GM18505 (cell line): ENCODE measurements at regions not wholly inside any gene's neighbourhood (a gene's known extent, or its start where the extent isn't known, plus 50 kb on each side); places are given as distances from the start of the nearest gene placed in this dataset.
"Not testable (repeated sequence)": the region's sequence is repeated elsewhere in the genome, so short reads cannot be mapped to it uniquely, and the experiment has no call there.

ENCODE experiments used
- ATAC-seq: cut with Tn5 transposase; IDR thresholded peaks from one replicate; pipeline ENCODE4 v1.9.1; 2021; ENCODE audit not compliant: unreplicated experiment
- POLR2A ChIP-seq: IDR thresholded peaks from 4 replicates; pipeline ENCODE4 v1.6.1; 2011; ENCODE audit warnings: borderline replicate concordance; ENCODE audit not compliant: insufficient read depth, insufficient read length; ENCODE audit errors: extremely low read depth

DNA sequence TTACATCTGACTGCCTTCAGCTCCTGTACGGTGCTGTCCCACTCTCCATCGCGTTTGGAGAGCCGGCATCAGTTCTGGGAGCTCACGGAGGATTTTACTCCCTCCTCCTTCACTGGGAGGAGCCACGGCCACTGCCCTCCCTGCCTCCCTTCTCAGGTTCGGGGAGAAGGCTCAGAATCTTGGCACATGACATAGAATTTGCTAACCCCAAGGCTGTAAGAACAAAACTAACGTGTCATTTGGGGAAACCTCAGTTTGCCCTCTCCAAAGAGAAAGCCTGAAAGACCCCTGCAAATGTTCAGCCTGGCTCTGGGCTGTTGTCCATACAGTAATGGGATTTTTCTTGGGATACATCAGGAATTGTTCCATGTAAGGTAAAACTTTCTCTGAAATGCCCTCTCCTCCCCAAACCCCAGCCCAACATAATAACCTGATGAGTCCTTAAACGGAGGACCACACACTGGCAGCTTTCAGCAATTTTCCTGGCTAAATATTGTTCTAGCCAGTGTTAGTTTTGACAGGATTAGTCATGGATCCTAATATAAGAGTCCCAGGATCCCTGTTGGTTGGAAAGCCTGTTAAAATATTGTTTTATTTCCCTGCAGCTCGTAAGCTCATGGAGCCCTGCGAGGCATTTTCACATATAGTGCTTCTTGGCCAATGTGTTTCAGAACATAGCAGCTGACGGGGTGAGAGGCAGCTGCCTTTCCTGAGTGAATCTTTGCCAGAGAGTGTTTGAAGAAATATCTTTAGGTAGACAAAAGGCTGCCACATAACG is 98.8 kb downstream of the RHOU start:
- ATAC-seq: no peak
- no peak for TF ChIP-seq POLR2A

DNA sequence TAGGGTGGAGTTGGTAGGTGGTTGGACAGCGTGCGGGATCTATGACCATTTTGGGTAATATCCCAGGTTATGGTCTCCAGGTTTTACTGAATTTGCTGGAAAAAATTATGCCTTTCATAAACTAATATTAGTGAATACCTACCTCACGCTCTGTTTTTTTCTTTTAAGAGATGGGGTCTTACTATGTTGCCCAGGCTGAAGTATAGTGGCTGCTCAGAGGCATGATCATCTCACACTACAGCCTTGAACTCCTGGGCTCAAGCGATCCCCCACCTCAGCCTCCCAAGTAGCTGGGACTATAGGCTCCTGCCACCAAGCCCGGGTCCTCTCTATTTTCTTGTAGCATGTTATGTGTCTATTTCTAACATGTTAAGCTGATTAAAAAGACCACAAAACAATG is 100.2 kb downstream of the RHOU start:
- no peak for TF ChIP-seq POLR2A
- ATAC-seq: no peak

DNA sequence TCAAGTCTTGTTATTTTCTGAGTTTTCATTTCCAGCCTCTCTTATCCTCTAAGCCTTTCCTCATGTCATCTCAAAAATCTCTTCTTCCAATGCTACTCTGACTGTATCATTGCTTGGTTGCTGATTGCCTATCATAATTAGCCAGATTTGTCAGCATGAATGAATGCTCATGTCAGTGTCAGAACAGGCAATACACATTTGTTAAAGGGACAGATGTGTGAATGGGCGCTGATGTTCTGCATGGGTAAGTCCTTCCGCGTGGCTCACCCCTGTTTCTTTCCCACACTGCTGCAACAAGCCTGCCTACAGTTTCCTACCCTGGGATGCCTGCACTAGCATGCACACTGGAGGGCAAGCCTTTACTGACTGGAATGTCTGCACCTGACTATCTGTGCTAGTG is 100.6 kb downstream of the RHOU start:
- ATAC-seq: no peak
- no peak for TF ChIP-seq POLR2A

- ATAC-seq: no peak
- TF ChIP-seq POLR2A: no peak
Measured at GRCh38 chr1:228836427-228836826, 101.1 kb downstream of the RHOU start.

DNA sequence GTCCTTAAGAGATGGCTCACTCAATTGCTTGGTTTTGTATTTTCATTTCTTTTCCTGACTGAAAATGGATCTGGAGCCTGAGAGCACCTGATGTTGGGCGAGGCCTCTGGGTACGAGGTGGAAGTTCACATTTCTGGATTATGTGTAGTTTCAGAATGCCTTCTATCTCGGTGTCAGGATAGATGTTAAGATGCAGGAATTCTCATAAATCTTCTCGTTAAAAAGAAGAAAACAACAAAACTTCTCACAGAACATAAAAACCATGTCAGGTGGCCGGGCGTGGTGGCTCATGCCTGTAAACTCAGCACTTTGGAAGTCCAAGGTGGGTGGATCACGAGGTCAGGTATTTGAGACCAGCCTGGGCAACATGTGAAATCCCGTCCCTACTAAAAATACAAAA is 101.8 kb downstream of the RHOU start:
- TF ChIP-seq POLR2A: no peak
- no peak for ATAC-seq

- no peak for ATAC-seq
- no peak for TF ChIP-seq POLR2A
Measured at GRCh38 chr1:228837817-228838716, 102.8 kb downstream of the RHOU start.

- no peak for ATAC-seq
- TF ChIP-seq POLR2A: no peak
Measured at GRCh38 chr1:228838717-228839500, 103.6 kb downstream of the RHOU start.

DNA sequence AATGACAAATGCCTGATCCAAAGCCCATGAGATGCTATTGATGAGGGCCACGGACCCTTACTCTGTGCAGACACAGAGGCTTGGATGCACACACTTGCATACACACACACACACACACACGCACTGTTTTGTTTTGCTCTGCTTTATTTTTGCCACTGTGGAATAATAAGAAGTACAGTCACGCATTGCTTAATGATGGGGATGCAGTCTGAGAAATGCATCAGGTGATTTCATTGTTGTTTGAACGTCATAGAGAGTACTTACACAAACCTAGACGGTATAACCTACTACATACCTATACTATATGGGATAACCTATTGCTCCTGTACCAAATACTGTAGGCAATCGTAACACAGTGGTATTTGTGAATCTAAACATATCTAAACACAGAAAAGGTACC is 104.4 kb downstream of the RHOU start:
- ATAC-seq: no peak
- no peak for TF ChIP-seq POLR2A

DNA sequence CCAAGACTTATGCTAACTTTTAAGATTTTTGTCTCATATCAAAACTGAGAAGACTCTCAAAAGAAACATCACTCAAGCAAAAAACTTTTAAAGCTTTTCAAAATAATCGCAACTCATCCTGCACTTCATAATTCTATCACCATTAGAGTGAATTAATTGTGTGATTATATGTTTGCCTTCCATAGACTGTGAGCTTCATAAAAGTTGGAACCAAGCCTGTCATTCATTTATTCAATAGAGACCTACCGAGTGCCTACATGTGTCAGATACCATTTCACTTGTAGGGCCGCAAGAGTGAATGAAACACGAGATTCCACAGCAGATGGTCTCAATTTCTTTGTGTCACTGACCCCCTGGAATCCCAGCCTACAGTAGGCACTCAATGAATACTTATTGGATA is 106.4 kb downstream of the RHOU start:
- no peak for ATAC-seq
- no peak for TF ChIP-seq POLR2A

GRCh38 chr1:228842094-228842775 is 107.0 kb downstream of the RHOU start:
- TF ChIP-seq POLR2A: no peak
- ATAC-seq: no peak

- ATAC-seq: no peak
- TF ChIP-seq POLR2A: no peak
Measured at GRCh38 chr1:228845101-228845500, 109.8 kb downstream of the RHOU start.

DNA sequence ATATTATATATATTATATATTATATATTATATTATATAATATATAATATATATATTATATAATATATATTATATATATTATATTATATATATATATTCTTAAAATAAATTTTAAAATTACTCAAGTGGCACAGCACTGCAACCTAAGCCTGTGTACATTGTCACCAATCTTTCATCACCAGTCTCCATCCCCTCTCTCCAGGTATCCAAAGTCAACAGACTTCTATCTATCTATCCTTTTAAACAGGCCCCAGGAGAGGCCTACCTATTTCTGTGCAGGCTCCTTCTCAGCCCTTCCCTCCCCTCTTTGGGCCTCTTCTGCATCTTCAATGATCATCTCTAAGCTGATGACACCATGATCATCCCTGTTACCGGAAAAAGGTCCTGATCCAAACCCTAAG is 111.7 kb downstream of the RHOU start:
- TF ChIP-seq POLR2A: no peak
- no peak for ATAC-seq

- not testable (repeated sequence) for ATAC-seq
Measured at GRCh38 chr1:228847451-228847850, 112.2 kb downstream of the RHOU start.
